ENCODE measurements at regions not wholly inside any gene's neighbourhood (a gene's known extent, or its start where the extent isn't known, plus 50 kb on each side); places are given as distances from the start of the nearest gene placed in this dataset.

DNA sequence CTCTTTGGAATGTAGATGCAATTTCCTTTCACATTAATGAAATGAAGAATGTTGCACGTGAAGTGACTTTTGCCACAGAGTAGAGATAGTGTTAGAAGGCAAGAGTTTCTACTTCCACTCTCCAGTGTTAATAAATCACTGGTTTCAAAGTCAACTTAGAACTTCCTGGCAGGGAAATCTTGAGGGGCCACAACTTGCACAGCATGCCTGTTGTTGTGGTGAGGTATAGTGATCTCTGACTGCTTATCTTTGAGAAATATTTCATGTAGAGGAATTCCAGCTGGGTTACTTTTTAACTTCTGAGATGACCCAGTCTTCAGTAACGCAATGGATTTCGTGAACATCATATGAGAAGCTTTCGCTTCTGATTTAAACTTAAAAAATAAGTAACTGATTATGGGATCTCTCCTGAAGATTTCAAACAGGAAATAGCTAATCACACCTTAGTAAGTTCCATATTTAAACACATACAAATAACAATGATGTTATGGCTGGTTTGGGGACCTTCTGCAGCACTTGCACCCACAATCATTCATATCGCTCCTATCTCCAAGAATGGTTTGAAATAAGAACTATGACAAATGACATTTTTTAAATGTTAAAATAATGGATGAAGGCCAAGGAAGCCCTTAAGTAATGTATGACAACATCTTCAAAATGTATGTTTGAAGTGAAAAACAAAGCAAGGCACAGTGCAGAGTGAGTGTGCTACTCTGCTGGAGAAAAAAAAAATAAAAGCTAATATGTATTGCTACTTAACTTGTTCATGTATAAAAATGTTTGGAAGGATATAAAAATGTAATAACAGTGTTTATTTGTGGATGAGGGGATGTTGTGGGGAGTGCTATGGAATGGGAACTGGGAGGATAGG, 726.5 kb upstream of the NECTIN3 start:
- no peak for TF ChIP-seq EZH2phosphoT487 (IDR thresholded peaks at IDR 0.05; ENCODE audit: low read depth, severe bottlenecking, unreplicated experiment)
- TF ChIP-seq EZH2 (IDR thresholded peaks at IDR 0.05; ENCODE audit: borderline replicate concordance): no peak
- TF ChIP-seq, protein P1, sequence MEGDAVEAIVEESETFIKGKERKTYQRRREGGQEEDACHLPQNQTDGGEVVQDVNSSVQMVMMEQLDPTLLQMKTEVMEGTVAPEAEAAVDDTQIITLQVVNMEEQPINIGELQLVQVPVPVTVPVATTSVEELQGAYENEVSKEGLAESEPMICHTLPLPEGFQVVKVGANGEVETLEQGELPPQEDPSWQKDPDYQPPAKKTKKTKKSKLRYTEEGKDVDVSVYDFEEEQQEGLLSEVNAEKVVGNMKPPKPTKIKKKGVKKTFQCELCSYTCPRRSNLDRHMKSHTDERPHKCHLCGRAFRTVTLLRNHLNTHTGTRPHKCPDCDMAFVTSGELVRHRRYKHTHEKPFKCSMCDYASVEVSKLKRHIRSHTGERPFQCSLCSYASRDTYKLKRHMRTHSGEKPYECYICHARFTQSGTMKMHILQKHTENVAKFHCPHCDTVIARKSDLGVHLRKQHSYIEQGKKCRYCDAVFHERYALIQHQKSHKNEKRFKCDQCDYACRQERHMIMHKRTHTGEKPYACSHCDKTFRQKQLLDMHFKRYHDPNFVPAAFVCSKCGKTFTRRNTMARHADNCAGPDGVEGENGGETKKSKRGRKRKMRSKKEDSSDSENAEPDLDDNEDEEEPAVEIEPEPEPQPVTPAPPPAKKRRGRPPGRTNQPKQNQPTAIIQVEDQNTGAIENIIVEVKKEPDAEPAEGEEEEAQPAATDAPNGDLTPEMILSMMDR (IDR thresholded peaks at IDR 0.05; ENCODE audit: poor library complexity): no peak
